Activated naive CD8-positive, alpha-beta T cell treated with anti-CD3 and anti-CD28 coated beads, Interleukin-2, amount 50 U/mL, for 24 hours (primary cell): ENCODE measurements at regions not wholly inside any gene's neighbourhood (a gene's known extent, or its start where the extent isn't known, plus 50 kb on each side); places are given as distances from the start of the nearest gene placed in this dataset.

Experiments used
- ATAC-seq: fragments of 150-1000 bp; cut with Tn5 transposase; one replicate; pipeline ENCODE4 v1.10.0; 2021
- DNase-seq: peaks from one replicate; pipeline ENCODE4 v3.0.0; 2021
- H3K27ac Mint-ChIP-seq: one replicate; pipeline ENCODE4 v1.8.0; 2021; ENCODE audit warnings: mild to moderate bottlenecking, mixed read lengths
- H3K27me3 Mint-ChIP-seq: one replicate; pipeline ENCODE4 v1.8.0; 2021; ENCODE audit warnings: mixed read lengths
- H3K36me3 Mint-ChIP-seq: one replicate; pipeline ENCODE4 v1.8.0; 2021; ENCODE audit warnings: low read depth, mixed read lengths
- H3K4me1 Mint-ChIP-seq: one replicate; pipeline ENCODE4 v1.8.0; 2021; ENCODE audit warnings: mixed read lengths
- H3K4me3 Mint-ChIP-seq: one replicate; pipeline ENCODE4 v1.8.0; 2021; ENCODE audit warnings: mild to moderate bottlenecking, moderate library complexity, mixed read lengths
- H3K9me3 Mint-ChIP-seq: one replicate; pipeline ENCODE4 v1.8.0; 2021; ENCODE audit warnings: mixed read lengths

GRCh38 chr12:75603475-75603874 lies 92.1 kb upstream of the KRR1 start:
- Mint-ChIP-seq H3K4me3 (no peak overlapping the region), H3K9me3 (no peaks in the 10 kb centered on the region)

GRCh38 chr12:75602106-75602505 lies 90.7 kb upstream of the KRR1 start:
- H3K4me1 Mint-ChIP-seq = no peaks in the 10 kb centered on the region
- DNase-seq (no peak), ATAC-seq (no peak)
- no peak overlapping the region for H3K4me3 Mint-ChIP-seq
- no peak overlapping the region for H3K27ac Mint-ChIP-seq
- H3K9me3 Mint-ChIP-seq = no peaks in the 10 kb centered on the region
- H3K36me3 Mint-ChIP-seq = no peaks in the 10 kb centered on the region
- peaks cover 3% of the 10 kb centered on the region for H3K27me3 Mint-ChIP-seq

More at GRCh38 chr12:75603475-75603874, 92.1 kb upstream of the KRR1 start:
- ATAC-seq (no peak), DNase-seq (no peak)
- no peak overlapping the region for H3K27ac Mint-ChIP-seq
- H3K36me3 Mint-ChIP-seq = no peaks in the 10 kb centered on the region
- H3K4me1 Mint-ChIP-seq = no peaks in the 10 kb centered on the region
- peaks cover 6% of the 10 kb centered on the region for H3K27me3 Mint-ChIP-seq

GRCh38 chr12:75600146-75600545 lies 88.7 kb upstream of the KRR1 start:
- no peaks in the 10 kb centered on the region for H3K4me1 Mint-ChIP-seq
- no peaks in the 10 kb centered on the region for H3K9me3 Mint-ChIP-seq
- ATAC-seq (no peak), DNase-seq (no peak)
- H3K27ac Mint-ChIP-seq = no peak overlapping the region
- H3K4me3 Mint-ChIP-seq = no peak overlapping the region
- H3K27me3 Mint-ChIP-seq = peaks cover 3% of the 10 kb centered on the region
- H3K36me3 Mint-ChIP-seq = no peaks in the 10 kb centered on the region

- ATAC-seq (no peak), DNase-seq (no peak)
- H3K4me3 Mint-ChIP-seq = no peak overlapping the region
- no peaks in the 10 kb centered on the region for H3K9me3 Mint-ChIP-seq
- peaks cover 3% of the 10 kb centered on the region for H3K27me3 Mint-ChIP-seq
- no peaks in the 10 kb centered on the region for H3K36me3 Mint-ChIP-seq
- H3K27ac Mint-ChIP-seq = no peak overlapping the region
- no peaks in the 10 kb centered on the region for H3K4me1 Mint-ChIP-seq
Measured at GRCh38 chr12:75599061-75599460, 87.7 kb upstream of the KRR1 start.

- H3K4me3 Mint-ChIP-seq = no peak overlapping the region
- H3K36me3 Mint-ChIP-seq = no peaks in the 10 kb centered on the region
- H3K27ac Mint-ChIP-seq = no peak overlapping the region
- peaks cover 20% of the 10 kb centered on the region for H3K27me3 Mint-ChIP-seq
- no peak for DNase-seq
- no peak for ATAC-seq
- no peaks in the 10 kb centered on the region for H3K9me3 Mint-ChIP-seq
- no peaks in the 10 kb centered on the region for H3K4me1 Mint-ChIP-seq
Measured at GRCh38 chr12:75596406-75596805, 85.0 kb upstream of the KRR1 start.

GRCh38 chr12:75592638-75593335 lies 81.4 kb upstream of the KRR1 start:
- DNase-seq (no peak), ATAC-seq (no peak)
- H3K36me3 Mint-ChIP-seq = no peaks in the 10 kb centered on the region
- H3K27me3 Mint-ChIP-seq = peaks cover 29% of the 10 kb centered on the region
- no peak overlapping the region for H3K27ac Mint-ChIP-seq
- H3K4me1 Mint-ChIP-seq = peaks cover 14% of the 10 kb centered on the region
- H3K4me3 Mint-ChIP-seq = no peak overlapping the region
- no peaks in the 10 kb centered on the region for H3K9me3 Mint-ChIP-seq

GRCh38 chr12:75592086-75592485 lies 80.7 kb upstream of the KRR1 start:
- DNase-seq (no peak), ATAC-seq (no peak)
- H3K36me3 Mint-ChIP-seq = no peaks in the 10 kb centered on the region
- H3K4me3 Mint-ChIP-seq = no peak overlapping the region
- peaks cover 14% of the 10 kb centered on the region for H3K4me1 Mint-ChIP-seq
- no peak overlapping the region for H3K27ac Mint-ChIP-seq
- peaks cover 26% of the 10 kb centered on the region for H3K27me3 Mint-ChIP-seq
- no peaks in the 10 kb centered on the region for H3K9me3 Mint-ChIP-seq

GRCh38 chr12:75591628-75592027 lies 80.2 kb upstream of the KRR1 start:
- ATAC-seq (no peak), DNase-seq (no peak)

GRCh38 chr12:75589801-75590200 lies 78.4 kb upstream of the KRR1 start:
- H3K4me3 Mint-ChIP-seq = no peak overlapping the region
- DNase-seq (no peak), ATAC-seq (peak; percentile 49)
- peaks cover 14% of the 10 kb centered on the region for H3K4me1 Mint-ChIP-seq
- no peak overlapping the region for H3K27ac Mint-ChIP-seq
- H3K36me3 Mint-ChIP-seq = no peaks in the 10 kb centered on the region
- H3K27me3 Mint-ChIP-seq = peaks cover 26% of the 10 kb centered on the region
- no peaks in the 10 kb centered on the region for H3K9me3 Mint-ChIP-seq

More at GRCh38 chr12:75591628-75592027, 80.2 kb upstream of the KRR1 start:
- H3K4me3 Mint-ChIP-seq = no peak overlapping the region
- H3K27ac Mint-ChIP-seq = no peak overlapping the region
- H3K36me3 Mint-ChIP-seq = no peaks in the 10 kb centered on the region
- H3K9me3 Mint-ChIP-seq = no peaks in the 10 kb centered on the region
- peaks cover 26% of the 10 kb centered on the region for H3K27me3 Mint-ChIP-seq
- H3K4me1 Mint-ChIP-seq = peaks cover 14% of the 10 kb centered on the region

GRCh38 chr12:75587340-75588106 lies 76.1 kb upstream of the KRR1 start:
- no peak overlapping the region for H3K27ac Mint-ChIP-seq
- no peak for DNase-seq
- peaks cover 14% of the 10 kb centered on the region for H3K27me3 Mint-ChIP-seq
- H3K9me3 Mint-ChIP-seq = no peaks in the 10 kb centered on the region
- peaks cover 14% of the 10 kb centered on the region for H3K4me1 Mint-ChIP-seq
- no peaks in the 10 kb centered on the region for H3K36me3 Mint-ChIP-seq
- H3K4me3 Mint-ChIP-seq = no peak overlapping the region
- no peak for ATAC-seq

- Mint-ChIP-seq H3K4me1 (peaks cover 18% of the 10 kb centered on the region), H3K27me3 (peaks cover 7% of the 10 kb centered on the region), H3K9me3 (no peaks in the 10 kb centered on the region), H3K4me3 (no peak overlapping the region), H3K27ac (no peak overlapping the region), H3K36me3 (no peaks in the 10 kb centered on the region)
- ATAC-seq (no peak), DNase-seq (no peak)
Measured at GRCh38 chr12:75585330-75585729, 73.9 kb upstream of the KRR1 start.

GRCh38 chr12:75583355-75583754 lies 71.9 kb upstream of the KRR1 start:
- Mint-ChIP-seq H3K27me3 (peaks cover 10% of the 10 kb centered on the region), H3K27ac (no peak overlapping the region), H3K36me3 (no peaks in the 10 kb centered on the region), H3K9me3 (no peaks in the 10 kb centered on the region), H3K4me3 (no peak overlapping the region), H3K4me1 (peaks cover 7% of the 10 kb centered on the region)
- DNase-seq = no peak
- no peak for ATAC-seq

GRCh38 chr12:75581515-75581914 lies 70.1 kb upstream of the KRR1 start:
- DNase-seq (no peak), ATAC-seq (no peak)
- Mint-ChIP-seq H3K27ac (no peak overlapping the region), H3K9me3 (no peaks in the 10 kb centered on the region), H3K36me3 (no peaks in the 10 kb centered on the region), H3K4me1 (peaks cover 7% of the 10 kb centered on the region), H3K4me3 (no peak overlapping the region), H3K27me3 (peaks cover 11% of the 10 kb centered on the region)

GRCh38 chr12:75579552-75579951 lies 68.1 kb upstream of the KRR1 start:
- DNase-seq (no peak), ATAC-seq (no peak)
- Mint-ChIP-seq H3K36me3 (no peaks in the 10 kb centered on the region), H3K4me1 (peaks cover 7% of the 10 kb centered on the region), H3K9me3 (no peaks in the 10 kb centered on the region), H3K27ac (no peak overlapping the region), H3K27me3 (peaks cover 15% of the 10 kb centered on the region), H3K4me3 (no peak overlapping the region)

GRCh38 chr12:75578546-75578945 lies 67.1 kb upstream of the KRR1 start:
- Mint-ChIP-seq H3K9me3 (no peaks in the 10 kb centered on the region), H3K27me3 (peaks cover 15% of the 10 kb centered on the region), H3K27ac (no peak overlapping the region), H3K4me1 (peaks cover 7% of the 10 kb centered on the region), H3K36me3 (no peaks in the 10 kb centered on the region), H3K4me3 (no peak overlapping the region)
- no peak for ATAC-seq
- DNase-seq = no peak
